SK-N-SH (cell line): ENCODE measurements at regions not wholly inside any gene's neighbourhood (a gene's known extent, or its start where the extent isn't known, plus 50 kb on each side); places are given as distances from the start of the nearest gene placed in this dataset.

ENCODE experiments used
- CTCF ChIA-PET: fragments of 300-600, 350-600 bp; formaldehyde crosslinking; extraction: SDS; loops from one replicate; lab custom pipeline; 2021; lab: Yijun Ruan, JAX
- POLR2A ChIA-PET: fragments of 350-600 bp; sonication (Branson Sonifier 250); formaldehyde crosslinking; extraction: SDS; loops from one replicate; lab custom pipeline; 2020; ENCODE audit warnings: antibody characterized with exemption, inconsistent platforms; lab: Yijun Ruan, JAX
- DNase-seq: peaks from one replicate; pipeline ENCODE4 v3.0.0; 2012
- H2AFZ ChIP-seq: fragments of 200-600 bp; sonication (generic); 2 replicates; pipeline ENCODE4 v1.8.1; 2016; ENCODE audit warnings: antibody characterized with exemption, mild to moderate bottlenecking, low read depth
- H3F3A ChIP-seq: fragments of 200-600 bp; sonication (generic); replicated peaks from 2 replicates; pipeline ENCODE3; 2016; ENCODE audit warnings: antibody characterized with exemption, mild to moderate bottlenecking; ENCODE audit not compliant: insufficient read depth
- H3K27ac ChIP-seq, 2 experiments: fragments of 200-500 bp in 1 of 2; fragments of 200-600 bp in 1 of 2; sonication (Bioruptor generic) in 1 of 2; sonication (generic), shearing (Covaris generic) in 1 of 2; 2 replicates each; pipeline versions ENCODE4 v1.5.1 to v1.6.1; 2014 to 2016; ENCODE audit warnings: low read depth in 2 of 2, inconsistent platforms in 1 of 2, low read length in 1 of 2, mild to moderate bottlenecking in 1 of 2, mixed read lengths in 1 of 2
- H3K27me3 ChIP-seq: fragments of 200-600 bp; sonication (generic), shearing (Covaris generic); 2 replicates; pipeline ENCODE4 v1.6.1; 2016; ENCODE audit warnings: mixed run types; ENCODE audit not compliant: insufficient read depth
- H3K36me3 ChIP-seq, 2 experiments: fragments of 200-500 bp in 1 of 2; fragments of 200-600 bp in 1 of 2; sonication (Bioruptor generic) in 1 of 2; sonication (generic) in 1 of 2; replicated peaks in 1 of 2; 2 replicates each; pipeline versions ENCODE3 to v1.5.1; 2014 to 2016; ENCODE audit warnings: low read length in 1 of 2, mild to moderate bottlenecking in 1 of 2; ENCODE audit not compliant: insufficient read depth in 2 of 2, control insufficient read depth in 1 of 2
- H3K4me1 ChIP-seq, 2 experiments: fragments of 200-500 bp in 1 of 2; fragments of 200-600 bp in 1 of 2; sonication (Bioruptor generic) in 1 of 2; sonication (generic), shearing (Covaris generic) in 1 of 2; 2 replicates each; pipeline versions ENCODE4 v1.5.1 to v1.6.1; 2014 to 2016; ENCODE audit warnings: low read depth in 1 of 2, low read length in 1 of 2, mixed run types in 1 of 2; ENCODE audit not compliant: insufficient read depth in 2 of 2, control insufficient read depth in 1 of 2
- H3K4me2 ChIP-seq: fragments of 200-600 bp; sonication (generic), shearing (Covaris generic); 2 replicates; pipeline ENCODE4 v1.6.1; 2017; ENCODE audit warnings: mixed run types
- H3K4me3 ChIP-seq, 2 experiments: fragments of 200-500 bp in 1 of 2; fragments of 200-600 bp in 1 of 2; sonication (Bioruptor generic) in 1 of 2; sonication (generic), shearing (Covaris generic) in 1 of 2; 2 replicates each; pipeline versions ENCODE4 v1.5.1 to v1.8.1; 2014 to 2016; ENCODE audit warnings: low read depth in 2 of 2, inconsistent platforms in 1 of 2, low read length in 1 of 2, mild to moderate bottlenecking in 1 of 2, mixed read lengths in 1 of 2, moderate library complexity in 1 of 2
- H3K79me2 ChIP-seq: fragments of 200-600 bp; sonication (generic); 2 replicates; pipeline ENCODE4 v1.8.1; 2017; ENCODE audit warnings: mild to moderate bottlenecking; ENCODE audit not compliant: insufficient read depth
- H3K9ac ChIP-seq: fragments of 200-600 bp; sonication (generic); 2 replicates; pipeline ENCODE4 v1.6.1; 2017; ENCODE audit warnings: mixed run types
- H3K9me2 ChIP-seq: fragments of 200-600 bp; sonication (generic); 2 replicates; pipeline ENCODE4 v1.6.1; 2017; ENCODE audit warnings: mixed run types
- H3K9me3 ChIP-seq: fragments of 200-600 bp; sonication (generic); 2 replicates; pipeline ENCODE4 v1.6.1; 2017; ENCODE audit warnings: mixed run types, mild to moderate bottlenecking, moderate library complexity
- H4K20me1 ChIP-seq: fragments of 200-600 bp; sonication (generic); 2 replicates; pipeline ENCODE4 v1.6.1; 2017; ENCODE audit warnings: mild to moderate bottlenecking, mixed run types; ENCODE audit not compliant: insufficient read depth
- CHD2 ChIP-seq: fragments of 150-350 bp; IDR thresholded peaks from 2 replicates; pipeline ENCODE4 v1.6.1; 2018; ENCODE audit warnings: low read length; ENCODE audit not compliant: partially characterized antibody
- ELF1 ChIP-seq: IDR thresholded peaks from 2 replicates; pipeline ENCODE4 v1.4.0; 2012
- EZH2phosphoT487 ChIP-seq: fragments of 200-600 bp; sonication (generic); IDR thresholded peaks from 2 replicates; pipeline ENCODE4 v1.6.1; 2017; ENCODE audit warnings: low read depth, mixed run types, mild to moderate bottlenecking, antibody characterized with exemption, moderate library complexity, borderline replicate concordance
- GATA2 ChIP-seq: sonication (generic); formaldehyde crosslinking; IDR thresholded peaks from 2 replicates; pipeline ENCODE4 v1.5.0; 2020; ENCODE audit warnings: mild to moderate bottlenecking, missing genetic modification reagents
- NRF1 ChIP-seq: IDR thresholded peaks from 2 replicates; pipeline ENCODE4 v1.6.1; 2012; ENCODE audit warnings: low read depth, mild to moderate bottlenecking, low read length
- PBX3 ChIP-seq: IDR thresholded peaks from 2 replicates; pipeline ENCODE4; 2012
- RCOR1 ChIP-seq: fragments of 150-350 bp; IDR thresholded peaks from 2 replicates; pipeline ENCODE4 v1.6.1; 2017; ENCODE audit warnings: antibody characterized with exemption, low read length
- RXRA ChIP-seq: IDR thresholded peaks from 2 replicates; pipeline ENCODE4 v1.4.0; 2012; ENCODE audit warnings: low read depth, mild to moderate bottlenecking, borderline replicate concordance
- SMC3 ChIP-seq: IDR thresholded peaks from 2 replicates; pipeline ENCODE4 v1.6.1; 2012; ENCODE audit warnings: low read depth, low read length, improper control_type of control experiment
- TCF12 ChIP-seq: IDR thresholded peaks from 2 replicates; pipeline ENCODE4 v1.4.0; 2012
- USF1 ChIP-seq: IDR thresholded peaks from 2 replicates; pipeline ENCODE4 v1.4.0; 2012; ENCODE audit warnings: low read depth, borderline replicate concordance
- USF2 ChIP-seq: fragments of 150-350 bp; IDR thresholded peaks from 2 replicates; pipeline ENCODE4 v1.6.1; 2017; ENCODE audit warnings: antibody characterized with exemption, low read length, low read depth, borderline replicate concordance
- ZBTB33 ChIP-seq: IDR thresholded peaks from 2 replicates; pipeline ENCODE4 v1.4.0; 2012; ENCODE audit warnings: low read depth, borderline replicate concordance
- WGBS: methylation state at CpG from one replicate; pipeline ENCODE4 v1.1.6; 2017; ENCODE audit warnings: low lambda C conversion rate; 5-methylcytosine and 5-hydroxymethylcytosine counted together

GRCh38 chr6:91664327-91664959 is 1077.6 kb upstream of the MAP3K7 start:
- Histone ChIP-seq H3K9ac (no peak overlapping the region), H2AFZ (no peak overlapping the region), H3K36me3 (no peaks in the 10 kb centered on the region), H3K4me2 (no peak overlapping the region)
- TF ChIP-seq SMC3 (no peak), ZBTB33 (no peak), USF1 (no peak), CHD2 (no peak), PBX3 (no peak), NRF1 (no peak)
- TF ChIP-seq, all 33 proteins: peak for 0
- Histone ChIP-seq H3K4me1 (no peaks in the 10 kb centered on the region), H3K9me3 (no peaks in the 10 kb centered on the region), H3K27me3 (no peaks in the 10 kb centered on the region), H3K9me2 (no peaks in the 10 kb centered on the region), H3K79me2 (no peaks in the 10 kb centered on the region), H3F3A (no peaks in the 10 kb centered on the region), H3K4me3 (no peak overlapping the region), H4K20me1 (no peaks in the 10 kb centered on the region), H3K27ac (no peak overlapping the region)
- ChIA-PET POLR2A (no interaction called here), CTCF (interaction anchor here (1.3 kb wide), 1 partner anchor 10 kb away, joined by 5 read pairs; no protein-coding TSS in a partner anchor)
- DNase-seq: no peak
- WGBS: 6% methylated on average over 2 of the region's 2 CpGs

- H3K9ac ChIP-seq: no peak overlapping the region
Observed at GRCh38 chr6:91660893-91661292, 1074.0 kb upstream of the MAP3K7 start.

More at GRCh38 chr6:91660893-91661292, 1074.0 kb upstream of the MAP3K7 start:
- Histone ChIP-seq H3K4me2 (no peak overlapping the region), H3K4me1 (no peaks in the 10 kb centered on the region), H3K27ac (no peak overlapping the region), H3K79me2 (no peaks in the 10 kb centered on the region), H3K4me3 (no peak overlapping the region), H2AFZ (no peak overlapping the region), H4K20me1 (no peaks in the 10 kb centered on the region)
- 0% methylated on average over 1 of the region's 1 CpG for WGBS
- TF ChIP-seq USF2 (no peak), TCF12 (no peak), ELF1 (no peak), EZH2phosphoT487 (no peak), RCOR1 (no peak), GATA2 (no peak), RXRA (no peak)
- TF ChIP-seq, all 33 proteins: peak for 0
- no peaks in the 10 kb centered on the region for H3K36me3 ChIP-seq
- H3F3A ChIP-seq: no peaks in the 10 kb centered on the region
- H3K27me3 ChIP-seq: no peaks in the 10 kb centered on the region
- POLR2A ChIA-PET: no interaction called here
- CTCF ChIA-PET: no interaction called here
- no peak for DNase-seq
- H3K9me2 ChIP-seq: no peaks in the 10 kb centered on the region
- no peaks in the 10 kb centered on the region for H3K9me3 ChIP-seq
